ENCODE measurements at regions not wholly inside any gene's neighbourhood (a gene's known extent, or its start where the extent isn't known, plus 50 kb on each side); places are given as distances from the start of the nearest gene placed in this dataset.

DNA sequence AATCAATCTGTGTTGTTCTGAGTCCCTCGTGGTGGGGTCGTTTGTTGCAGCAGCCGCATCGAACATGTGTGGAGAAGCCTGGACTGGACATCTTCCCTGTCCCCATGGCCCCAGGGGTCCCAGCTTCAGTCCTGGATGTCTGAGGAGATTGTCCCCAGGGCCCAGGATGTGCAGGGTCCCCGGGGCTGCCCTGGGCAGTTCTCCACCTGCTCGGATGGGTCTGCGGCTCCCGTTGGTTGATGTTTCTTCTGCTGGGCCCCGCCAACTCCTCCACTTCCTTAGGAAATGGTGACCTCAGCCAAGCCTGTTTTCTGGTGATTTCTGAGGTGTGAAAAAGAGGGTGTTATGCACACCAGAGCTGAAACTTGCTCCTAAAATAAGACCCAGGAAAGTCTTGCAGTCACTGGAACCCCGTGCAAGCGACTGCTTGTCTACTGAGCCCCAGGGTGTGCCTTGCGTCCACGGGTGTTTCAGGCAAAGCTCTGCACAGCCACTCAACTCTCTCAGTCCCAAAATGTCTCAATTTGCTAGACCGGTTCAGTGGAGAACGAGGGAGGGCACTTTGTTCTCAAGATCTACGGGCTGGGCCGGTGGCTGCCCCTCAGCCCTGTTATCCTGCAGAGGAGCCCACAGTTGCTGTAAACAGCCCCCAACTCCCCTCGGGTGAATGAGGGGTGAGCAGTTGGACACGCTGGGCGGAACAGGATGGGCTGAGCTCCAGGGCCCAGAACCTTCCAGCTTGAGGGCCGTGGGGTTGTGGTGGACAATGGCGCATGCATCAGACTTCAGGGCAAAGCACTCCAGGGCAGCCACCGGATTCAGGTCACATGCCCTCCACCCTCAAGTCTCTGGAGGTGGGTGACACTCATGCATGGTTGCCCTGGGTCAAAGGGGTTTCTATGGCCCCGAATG is 66.7 kb upstream of the OLFM1 start:
- DNase-seq = no peak
- ATAC-seq = no peak
- intact Hi-C loops (cut with micrococcal nuclease) = no loop called here

DNA sequence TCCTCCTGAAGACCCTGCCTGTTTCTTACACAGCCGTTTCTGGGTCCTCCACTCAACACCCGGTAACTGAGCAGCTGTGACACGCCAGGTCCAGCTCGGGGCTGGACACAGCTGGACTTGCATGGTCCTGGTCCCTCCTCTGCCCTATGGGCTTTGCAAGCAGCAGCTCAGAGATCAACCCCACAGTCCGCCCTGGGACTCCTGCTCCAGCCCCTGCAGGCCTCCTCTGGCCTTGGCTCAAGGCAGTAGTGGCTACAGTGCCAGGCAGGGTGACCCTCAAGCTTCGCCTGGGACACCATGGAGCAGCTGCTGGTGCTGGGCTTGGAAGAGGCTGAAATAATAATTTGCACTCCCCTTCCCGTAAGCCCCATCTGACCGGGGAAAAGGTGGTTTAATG is 66.1 kb upstream of the OLFM1 start:
- DNase-seq (no peak), ATAC-seq (no peak)
- intact Hi-C loops (cut with micrococcal nuclease) = no loop called here

- no peak for ATAC-seq
- DNase-seq = no peak
- intact Hi-C loops (cut with micrococcal nuclease) = no loop called here
These were observed 65.1 kb upstream of the OLFM1 start for GRCh38 chr9:135022191-135022870.

DNA sequence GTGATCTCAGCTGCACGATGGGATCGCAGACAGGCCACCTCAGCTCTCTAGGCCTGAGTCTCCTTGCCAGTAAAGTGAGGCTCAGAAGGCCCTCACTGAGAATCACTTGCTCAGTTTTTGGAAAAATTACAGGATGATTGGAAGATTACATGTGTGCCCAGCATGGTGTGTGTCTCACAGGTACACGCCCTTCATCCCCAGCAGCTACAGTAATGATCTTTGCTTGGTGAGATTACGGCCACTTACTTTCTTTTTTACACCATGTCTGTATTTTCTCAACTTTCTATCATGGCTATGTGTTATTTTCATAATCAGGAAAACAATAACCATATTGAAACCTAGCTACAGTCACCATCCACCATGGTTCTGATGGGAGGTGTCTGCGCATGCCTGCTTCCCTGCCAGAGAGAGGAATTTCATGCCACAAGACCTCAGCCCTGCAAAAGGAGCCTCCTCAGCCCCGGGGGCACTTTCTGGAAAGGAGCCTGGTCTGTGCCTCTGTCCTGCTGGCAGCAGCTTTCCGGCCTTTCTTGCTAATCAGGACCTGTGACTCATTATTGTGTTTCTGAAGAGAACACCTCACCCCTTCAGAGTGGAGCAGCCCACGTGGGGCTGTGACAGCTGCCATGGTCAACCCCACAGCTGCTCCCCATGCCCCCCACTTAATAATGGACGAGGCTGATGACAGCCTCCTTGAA is 64.2 kb upstream of the OLFM1 start:
- ATAC-seq = no peak
- intact Hi-C loops (cut with micrococcal nuclease) = no loop called here
- DNase-seq = no peak

- no peak for ATAC-seq
- DNase-seq = no peak
- intact Hi-C loops (cut with micrococcal nuclease) = no loop called here
These were observed 63.6 kb upstream of the OLFM1 start for GRCh38 chr9:135023786-135024405.

DNA sequence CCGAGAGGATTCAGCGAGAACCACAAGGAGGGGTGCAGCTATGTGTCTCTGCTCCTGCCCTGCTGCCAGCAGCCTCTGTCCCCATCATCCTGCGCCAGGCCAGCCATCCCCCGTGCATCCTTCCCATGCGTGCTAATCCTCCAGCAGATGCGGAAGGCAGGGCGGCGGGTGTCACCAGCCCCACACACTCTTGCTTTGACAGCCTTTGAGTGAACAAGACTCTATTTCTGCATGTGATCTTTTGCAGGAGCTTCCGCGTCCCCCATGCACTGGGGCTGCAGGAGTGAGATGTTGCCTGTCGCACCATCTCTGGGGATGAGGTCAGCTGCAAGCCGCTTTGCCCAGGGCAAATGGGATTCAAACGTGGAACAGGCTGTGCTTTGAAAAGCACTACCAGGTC is 58.0 kb upstream of the OLFM1 start:
- DNase-seq (peak; percentile 10), ATAC-seq (no peak)
- intact Hi-C loops (cut with micrococcal nuclease) = no loop called here

DNA sequence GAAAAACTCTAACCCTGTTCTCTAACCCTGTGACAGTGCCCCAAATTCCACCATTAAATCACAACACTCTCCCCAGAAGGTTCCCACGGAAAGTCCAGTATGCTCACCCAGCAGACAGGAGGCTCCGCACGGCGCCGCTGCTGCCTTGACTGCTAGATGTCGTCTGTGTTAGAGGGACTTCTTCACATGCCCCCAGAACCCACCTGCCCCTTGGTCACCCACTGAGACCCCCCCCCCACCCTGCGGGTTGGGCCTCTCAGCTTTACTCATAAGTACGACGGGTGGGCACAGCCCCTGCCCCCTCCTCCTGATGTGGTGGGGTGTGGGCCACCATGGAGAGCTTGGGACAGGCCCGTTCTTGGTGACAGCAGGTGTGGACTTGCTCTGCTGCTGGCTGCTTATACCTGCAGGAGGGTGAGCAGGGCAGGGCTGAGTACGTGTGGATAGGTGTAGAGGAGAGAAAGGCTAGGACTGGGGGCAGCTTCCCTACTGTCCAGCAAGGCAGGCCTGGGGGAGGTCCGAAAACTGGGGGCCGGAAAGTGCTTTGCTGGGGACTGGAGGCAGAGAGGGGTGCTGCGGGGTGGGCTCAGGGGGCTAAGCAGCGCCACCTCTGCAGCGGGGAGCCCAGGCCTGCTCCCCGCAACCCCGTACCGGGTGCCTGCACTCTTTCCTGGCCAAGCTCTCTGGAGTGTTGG is 57.5 kb upstream of the OLFM1 start:
- ATAC-seq (no peak), DNase-seq (peak; percentile 10)
- intact Hi-C loops (cut with micrococcal nuclease) = no loop called here

- DNase-seq = peak; percentile 9
- ATAC-seq = no peak
- intact Hi-C loops (cut with micrococcal nuclease) = no loop called here
These were observed 56.8 kb upstream of the OLFM1 start for GRCh38 chr9:135030566-135031226.

DNA sequence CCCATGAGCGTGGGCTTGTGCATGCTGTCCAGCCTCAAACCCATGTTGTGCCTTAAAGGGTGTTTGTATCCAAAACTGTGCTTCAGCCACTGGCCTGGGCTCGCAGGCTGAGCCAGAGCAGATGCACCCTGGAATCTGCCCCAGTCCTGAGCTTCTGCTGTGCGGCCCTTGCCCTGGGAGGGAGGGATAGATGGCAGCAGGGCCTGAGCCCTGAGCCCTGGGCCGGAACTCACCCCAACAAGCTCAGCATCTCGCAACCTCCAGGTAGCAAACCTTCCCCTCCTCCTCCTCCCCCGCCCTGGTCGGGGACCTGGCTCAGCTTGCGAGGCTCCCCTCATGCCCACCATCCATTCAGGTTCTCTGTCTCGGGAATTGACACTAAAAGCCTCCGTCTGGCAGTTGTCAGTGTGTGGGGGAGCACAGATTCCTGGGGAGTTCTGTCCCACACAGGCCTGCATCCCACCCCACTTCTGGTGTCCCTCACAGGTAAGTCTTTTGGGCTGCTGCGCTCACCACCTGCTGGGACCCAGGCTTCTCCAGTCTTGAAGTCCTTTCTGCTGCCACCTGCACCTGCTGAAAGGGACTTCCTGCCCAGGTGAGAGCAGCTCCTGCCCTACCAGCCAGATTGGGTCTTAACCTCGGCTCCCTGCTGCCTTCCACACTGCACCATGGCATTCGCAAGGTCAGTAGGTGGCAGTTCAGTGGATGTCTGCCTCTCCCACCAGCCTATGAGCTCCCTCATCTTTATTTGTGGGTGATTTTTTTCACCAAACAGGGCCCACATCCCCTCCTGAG is 55.2 kb upstream of the OLFM1 start:
- intact Hi-C loops (cut with micrococcal nuclease) = no loop called here
- no peak for ATAC-seq

GRCh38 chr9:135032868-135033460 is 54.5 kb upstream of the OLFM1 start:
- intact Hi-C loops (cut with micrococcal nuclease) = no loop called here
- ATAC-seq (no peak), DNase-seq (peak; percentile 17)

More for the DNA sequence above, 55.2 kb upstream of the OLFM1 start:
- DNase-seq = peak; percentile 9

DNA sequence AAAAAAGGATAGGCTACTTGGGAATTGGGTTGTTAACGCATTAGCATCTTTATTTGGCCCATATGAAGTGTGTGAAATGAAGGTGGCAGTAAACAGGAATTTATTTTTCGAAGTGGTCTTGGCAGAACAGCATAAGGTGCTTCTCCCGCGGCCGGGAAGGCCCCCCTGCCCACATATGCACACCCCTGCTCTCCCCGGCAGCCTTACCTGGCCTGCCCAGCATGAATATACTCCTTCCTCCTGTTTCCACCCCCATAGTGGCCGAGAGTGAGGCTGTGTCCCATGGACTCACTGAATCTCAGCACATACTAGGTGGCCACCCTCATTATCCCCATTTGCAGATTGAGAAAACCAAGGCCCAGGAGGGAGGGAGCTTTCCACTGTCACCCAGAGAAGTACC is 54.0 kb upstream of the OLFM1 start:
- DNase-seq = peak; percentile 4
- intact Hi-C loops (cut with micrococcal nuclease) = no loop called here
- no peak for ATAC-seq

- ATAC-seq (no peak), DNase-seq (no peak)
- intact Hi-C loops (cut with micrococcal nuclease) = no loop called here
These were observed 53.4 kb upstream of the OLFM1 start for GRCh38 chr9:135034106-135034505.

GRCh38 chr9:135035781-135036760 is 51.4 kb upstream of the OLFM1 start:
- intact Hi-C loops (cut with micrococcal nuclease) = no loop called here
- DNase-seq (peak; percentile 6), ATAC-seq (no peak)

GRCh38 chr9:135036861-135037465 is 50.5 kb upstream of the OLFM1 start:
- intact Hi-C loops (cut with micrococcal nuclease) = no loop called here
- ATAC-seq = no peak
- peak; percentile 17 for DNase-seq

DNA sequence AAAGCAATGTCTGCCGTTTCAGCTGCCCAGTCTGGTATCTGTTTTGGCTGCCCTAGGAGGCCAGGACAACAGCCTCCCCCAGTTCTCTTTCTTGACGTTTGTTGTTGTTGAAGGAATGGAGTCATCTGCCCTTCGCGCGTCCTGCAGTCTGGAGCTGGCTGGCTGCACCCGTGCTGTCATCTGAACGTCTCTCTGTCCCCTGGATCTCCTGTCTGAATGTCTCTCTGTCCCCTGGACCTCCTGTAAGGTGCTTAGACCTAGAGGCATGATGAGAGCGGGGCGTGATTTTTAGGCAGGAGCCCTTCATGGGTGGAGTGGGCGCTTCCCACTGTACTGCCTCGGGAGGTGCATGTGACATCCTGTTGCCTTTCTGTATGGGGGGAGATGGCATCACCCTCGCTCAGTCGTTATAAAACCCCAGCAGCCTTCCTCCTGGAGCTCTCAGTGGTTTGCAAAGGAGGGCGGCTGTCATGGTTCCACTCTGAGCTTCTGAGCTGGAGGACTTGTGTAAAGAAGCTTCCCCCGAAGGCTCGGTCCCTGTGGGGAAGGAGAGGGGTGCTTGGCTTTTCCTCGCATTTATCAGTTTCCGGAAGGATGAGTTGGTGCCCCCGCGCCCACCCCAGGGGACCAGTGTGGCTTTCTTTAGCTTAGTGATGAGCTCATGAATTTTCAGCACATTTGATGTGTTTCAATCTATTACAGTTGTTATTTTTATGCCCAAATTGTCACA is 49.8 kb upstream of the OLFM1 start:
- DNase-seq = no peak
- intact Hi-C loops (cut with micrococcal nuclease) = no loop called here
- no peak for ATAC-seq
